Stimulated activated naive CD8-positive, alpha-beta T cell treated with anti-CD3 and anti-CD28 coated beads, Interleukin-15, amount 100 ng/mL, for 72 hours (primary cell): ENCODE measurements at regions not wholly inside any gene's neighbourhood (a gene's known extent, or its start where the extent isn't known, plus 50 kb on each side); places are given as distances from the start of the nearest gene placed in this dataset.
"Not testable (repeated sequence)": the region's sequence is repeated elsewhere in the genome, so short reads cannot be mapped to it uniquely, and the experiment has no call there.

Experiments
- ATAC-seq: fragments of 150-1000 bp; cut with Tn5 transposase; 2 replicates; pipeline ENCODE4 v1.10.0; 2021; ENCODE audit warnings: mild to moderate bottlenecking, moderate library complexity
- DNase-seq, 2 donors: peaks; one replicate each; pipeline ENCODE4 v3.0.0; 2021 to 2022
- H3K27ac Mint-ChIP-seq, 2 donors: one replicate each; pipeline ENCODE4 v1.8.0; 2022; ENCODE audit warnings: mild to moderate bottlenecking in 2 of 2, mixed read lengths in 2 of 2, moderate library complexity in 2 of 2
- H3K27me3 Mint-ChIP-seq: one replicate; pipeline ENCODE4 v1.8.0; 2022; ENCODE audit warnings: mixed read lengths
- H3K4me1 Mint-ChIP-seq: one replicate; pipeline ENCODE4 v1.8.0; 2022; ENCODE audit warnings: mild to moderate bottlenecking, mixed read lengths
- H3K4me3 Mint-ChIP-seq, 2 donors: one replicate each; pipeline ENCODE4 v1.8.0; 2022; ENCODE audit warnings: mild to moderate bottlenecking in 2 of 2, mixed read lengths in 2 of 2, moderate library complexity in 1 of 2
- H3K9me3 Mint-ChIP-seq, 2 donors: one replicate each; pipeline ENCODE4 v1.8.0; 2022; ENCODE audit warnings: mixed read lengths in 2 of 2

DNA sequence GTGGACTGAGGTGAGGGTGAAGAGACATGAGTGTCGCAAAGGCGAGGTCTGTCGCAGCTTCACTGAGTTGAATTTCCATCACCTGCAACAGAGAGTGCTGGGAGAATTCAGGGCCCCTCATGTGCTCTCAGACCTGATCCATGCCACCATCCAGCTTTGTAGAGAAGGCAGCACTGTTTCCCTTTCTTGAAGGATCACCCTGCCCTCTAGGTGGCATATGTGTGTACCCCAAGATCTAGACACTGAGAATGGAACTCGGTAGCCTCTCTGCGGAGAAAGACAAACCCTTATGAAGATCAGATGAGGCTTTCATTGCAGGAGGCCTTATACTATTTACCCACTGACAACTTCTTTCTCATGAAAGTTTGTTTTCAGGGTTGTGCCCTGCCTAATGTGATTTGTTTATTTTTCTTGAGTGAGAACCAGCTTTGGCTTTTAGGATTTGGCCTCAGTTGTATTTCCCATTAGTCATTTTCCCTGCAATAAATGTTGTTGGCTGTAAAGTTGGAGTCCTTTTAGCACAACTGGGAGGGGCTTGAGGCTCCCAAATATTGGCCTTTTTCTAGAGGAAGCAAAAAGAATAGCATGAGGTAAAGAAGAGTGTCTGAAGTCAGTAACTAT is 811.3 kb downstream of the DHX35 start:
- Mint-ChIP-seq H3K9me3 (peaks cover 0 to 8% of the 10 kb centered on the region in 2 donors), H3K4me1 (no peaks in the 10 kb centered on the region)

DNA sequence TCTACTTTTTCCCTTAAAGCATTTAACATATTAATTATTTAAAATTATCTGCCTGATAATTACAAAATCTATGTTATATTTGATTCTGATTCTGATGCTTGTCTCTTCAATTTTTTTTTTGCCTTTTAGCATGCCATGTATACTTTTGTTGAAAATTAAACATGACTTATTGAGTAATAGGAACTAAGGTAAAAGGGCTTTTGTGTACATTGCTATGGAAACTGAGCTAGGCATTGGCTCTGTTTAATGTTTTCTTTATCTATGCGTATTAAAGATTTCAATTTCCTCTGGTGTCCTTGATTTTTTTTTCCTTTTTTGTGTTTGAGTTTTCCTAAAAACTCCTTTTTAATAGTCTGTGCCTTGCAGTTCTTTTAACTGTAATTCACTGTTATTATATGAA is 805.2 kb downstream of the DHX35 start:
- H3K27ac Mint-ChIP-seq = no peak overlapping the region
- H3K9me3 Mint-ChIP-seq = peaks cover 0 to 8% of the 10 kb centered on the region in 2 donors
- no peak overlapping the region for H3K4me3 Mint-ChIP-seq
- DNase-seq (no peak), ATAC-seq (no peak)
- H3K27me3 Mint-ChIP-seq = no peaks in the 10 kb centered on the region
- no peaks in the 10 kb centered on the region for H3K4me1 Mint-ChIP-seq

More for the DNA sequence above, 811.3 kb downstream of the DHX35 start:
- no peak for ATAC-seq
- no peak for DNase-seq
- Mint-ChIP-seq H3K4me3 (no peak overlapping the region), H3K27me3 (no peaks in the 10 kb centered on the region), H3K27ac (no peak overlapping the region)

DNA sequence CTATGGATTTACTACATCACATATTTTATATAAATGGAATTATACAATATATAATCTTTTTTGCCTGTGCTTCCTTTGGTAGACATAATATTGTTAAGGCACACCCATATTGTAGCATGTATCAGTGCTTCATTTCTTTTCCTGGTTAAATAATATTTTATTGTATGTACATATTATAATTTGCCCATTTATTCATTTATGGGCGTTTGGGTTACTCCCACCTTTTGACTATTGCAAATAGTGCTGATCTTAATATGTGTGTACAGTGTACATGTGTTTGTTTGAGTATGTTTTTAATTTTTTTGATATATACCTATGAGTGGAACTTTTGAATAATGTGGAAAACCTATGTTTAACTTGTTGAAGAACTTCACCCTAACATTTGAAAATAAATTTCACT is 804.2 kb downstream of the DHX35 start:
- no peak for ATAC-seq
- no peaks in the 10 kb centered on the region for H3K27me3 Mint-ChIP-seq
- peaks cover 0 to 3% of the 10 kb centered on the region in 2 donors for H3K9me3 Mint-ChIP-seq
- no peak for DNase-seq
- no peak overlapping the region for H3K27ac Mint-ChIP-seq
- no peak overlapping the region for H3K4me3 Mint-ChIP-seq
- no peaks in the 10 kb centered on the region for H3K4me1 Mint-ChIP-seq

DNA sequence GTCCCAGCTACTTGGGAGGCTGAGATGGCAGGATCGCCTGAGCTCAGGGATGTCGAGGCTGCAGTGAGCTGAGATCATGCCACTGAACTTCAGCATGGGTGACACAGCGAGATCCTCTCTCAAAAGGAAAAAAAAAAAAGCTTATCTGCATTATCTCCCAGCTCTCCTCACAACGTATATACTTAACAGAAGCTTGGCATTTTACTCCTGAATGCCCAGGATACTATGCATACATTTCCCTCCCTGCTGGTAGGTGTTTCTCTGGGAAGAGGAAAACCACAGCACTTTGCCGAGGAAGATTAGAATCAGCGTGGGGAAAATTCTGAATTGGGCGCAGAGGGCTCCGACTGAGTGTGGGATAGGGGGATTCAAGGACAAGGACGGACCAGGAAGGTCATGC is 800.6 kb downstream of the DHX35 start:
- ATAC-seq (no peak), DNase-seq (no peak)
- no peaks in the 10 kb centered on the region for H3K27me3 Mint-ChIP-seq
- no peaks in the 10 kb centered on the region for H3K4me1 Mint-ChIP-seq
- H3K4me3 Mint-ChIP-seq = no peak overlapping the region
- no peak overlapping the region for H3K27ac Mint-ChIP-seq
- H3K9me3 Mint-ChIP-seq = no peaks in the 10 kb centered on the region

DNA sequence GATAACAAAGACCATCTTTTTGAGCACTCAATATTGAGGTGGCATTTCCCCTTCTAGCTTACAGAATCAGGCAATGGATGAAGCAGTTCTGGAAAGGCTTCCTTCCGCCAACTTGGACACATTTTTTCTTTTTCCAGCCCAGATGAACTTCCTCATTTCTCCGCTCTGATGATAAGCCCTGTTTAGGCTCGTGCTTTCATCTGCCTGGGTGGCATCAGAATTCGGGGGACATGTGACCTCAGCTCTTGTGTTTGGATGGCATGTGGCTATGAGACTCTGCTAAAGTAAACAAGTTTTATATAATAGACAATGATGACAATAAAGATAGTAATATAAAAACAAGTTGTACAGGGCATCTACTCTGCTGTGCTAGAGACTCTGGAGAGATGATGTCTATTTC is 796.7 kb downstream of the DHX35 start:
- no peak overlapping the region for H3K27ac Mint-ChIP-seq
- no peaks in the 10 kb centered on the region for H3K27me3 Mint-ChIP-seq
- no peak overlapping the region for H3K4me3 Mint-ChIP-seq
- H3K4me1 Mint-ChIP-seq = no peaks in the 10 kb centered on the region
- DNase-seq (no peak), ATAC-seq (no peak)
- H3K9me3 Mint-ChIP-seq = no peaks in the 10 kb centered on the region

DNA sequence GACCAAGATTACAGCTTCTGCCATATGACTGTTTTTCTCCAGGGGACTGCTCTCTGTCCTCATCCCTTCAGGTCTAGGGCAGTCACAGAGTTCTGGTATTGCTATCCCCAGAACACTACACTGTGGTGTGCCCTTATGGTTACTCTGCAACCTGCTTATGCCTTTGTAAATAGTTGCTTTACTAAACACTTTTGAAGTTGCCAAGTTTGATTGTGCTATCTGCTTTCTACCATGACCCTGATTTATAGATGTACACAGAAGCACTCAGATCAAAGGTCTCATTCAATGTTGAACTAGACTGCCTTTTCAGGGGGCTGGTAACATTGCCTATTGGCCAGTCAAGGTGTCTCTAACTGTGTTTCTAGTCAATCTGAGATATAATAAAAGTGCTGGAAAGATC is 794.7 kb downstream of the DHX35 start:
- ATAC-seq = no peak

DNA sequence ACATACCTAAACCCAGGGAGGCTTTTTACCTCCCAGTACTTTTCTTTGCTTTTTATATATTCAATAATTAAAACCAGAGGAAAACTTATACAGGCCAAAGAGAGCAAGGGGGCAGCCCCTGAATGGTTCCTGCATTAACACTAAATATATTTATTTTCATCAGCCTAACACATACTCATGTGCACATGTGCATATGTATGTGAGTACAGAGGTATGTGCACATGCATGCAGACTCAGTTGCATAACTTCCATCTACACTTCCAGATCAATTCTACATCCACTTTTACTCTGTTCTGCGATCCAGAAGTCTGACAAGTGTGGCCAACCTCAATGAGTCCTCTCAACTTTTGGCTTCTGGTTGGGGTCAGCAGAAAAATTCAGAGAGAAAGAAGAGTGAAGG is 794.2 kb downstream of the DHX35 start:
- Mint-ChIP-seq H3K4me3 (no peak overlapping the region), H3K4me1 (no peaks in the 10 kb centered on the region), H3K9me3 (peaks cover 4 to 10% of the 10 kb centered on the region in 2 donors), H3K27ac (no peak overlapping the region), H3K27me3 (no peaks in the 10 kb centered on the region)
- ATAC-seq = no peak
- no peak for DNase-seq

More for the DNA sequence above, 794.7 kb downstream of the DHX35 start:
- H3K27me3 Mint-ChIP-seq = no peaks in the 10 kb centered on the region
- H3K9me3 Mint-ChIP-seq = peaks cover 0 to 10% of the 10 kb centered on the region in 2 donors
- DNase-seq = no peak
- no peak overlapping the region for H3K4me3 Mint-ChIP-seq
- no peaks in the 10 kb centered on the region for H3K4me1 Mint-ChIP-seq
- H3K27ac Mint-ChIP-seq = no peak overlapping the region

DNA sequence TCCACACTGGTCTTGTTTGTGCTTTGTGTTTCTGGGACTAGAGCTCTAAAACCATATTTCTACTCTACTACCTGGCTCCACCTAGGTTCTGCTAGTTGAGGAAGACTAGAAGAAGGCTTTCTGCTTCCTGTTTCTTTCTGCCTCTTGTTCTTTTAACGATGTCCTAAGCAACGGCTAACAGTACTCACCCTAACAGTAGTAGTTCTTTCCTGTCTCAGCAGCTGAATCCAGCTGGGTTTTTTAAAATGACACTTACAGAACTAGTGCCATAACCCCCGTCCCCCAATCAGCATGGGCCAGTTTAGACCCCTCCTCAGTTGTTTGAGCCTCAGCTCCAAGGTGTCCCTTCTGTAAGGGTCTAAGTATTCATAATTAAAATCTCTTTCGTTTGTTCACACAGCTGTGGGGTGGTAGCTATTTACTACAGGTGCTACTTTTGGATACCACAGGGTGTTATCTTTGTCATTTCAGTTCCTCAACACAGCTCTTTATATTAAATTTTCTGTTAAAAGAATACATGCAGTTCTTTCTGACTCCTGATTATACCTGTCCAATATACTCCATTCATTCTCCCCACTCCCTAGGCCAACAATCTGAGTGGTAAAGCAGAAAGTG is 790.2 kb downstream of the DHX35 start:
- no peak for DNase-seq
- no peak for ATAC-seq
- no peak overlapping the region for H3K27ac Mint-ChIP-seq
- no peaks in the 10 kb centered on the region for H3K27me3 Mint-ChIP-seq
- no peaks in the 10 kb centered on the region for H3K4me1 Mint-ChIP-seq
- no peak overlapping the region for H3K4me3 Mint-ChIP-seq
- peaks cover 22 to 28% of the 10 kb centered on the region in 2 donors for H3K9me3 Mint-ChIP-seq

DNA sequence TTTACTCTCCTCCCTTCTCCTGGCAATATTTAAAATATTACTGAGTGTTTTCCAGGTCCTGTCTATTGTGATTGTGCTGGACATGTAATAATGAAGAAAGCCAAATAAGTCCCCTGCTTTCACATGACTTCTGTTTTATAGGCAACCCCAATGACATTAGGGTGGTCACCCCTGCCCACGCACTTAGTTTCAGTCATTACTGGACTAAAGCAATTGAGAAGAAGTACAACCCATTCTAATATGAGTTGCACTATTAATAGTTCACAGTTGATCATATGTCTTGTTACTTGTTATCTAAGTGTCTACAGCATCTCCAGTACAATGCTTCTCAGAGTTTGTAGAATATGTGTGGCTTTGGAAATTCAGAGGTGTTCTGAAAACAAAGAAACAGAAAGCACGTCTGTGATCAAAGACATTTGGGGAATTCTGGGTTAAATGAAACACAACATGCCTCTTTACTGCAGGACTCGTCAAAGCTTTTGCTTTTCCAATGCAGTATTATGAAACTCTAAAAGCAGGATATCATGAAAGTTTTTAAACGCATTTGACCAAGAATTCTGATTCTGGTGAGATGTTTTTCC is 789.5 kb downstream of the DHX35 start:
- no peak for ATAC-seq
- Mint-ChIP-seq H3K27me3 (no peaks in the 10 kb centered on the region), H3K27ac (no peak overlapping the region), H3K4me3 (no peak overlapping the region), H3K4me1 (no peaks in the 10 kb centered on the region), H3K9me3 (peaks cover 22 to 28% of the 10 kb centered on the region in 2 donors)
- DNase-seq = no peak

DNA sequence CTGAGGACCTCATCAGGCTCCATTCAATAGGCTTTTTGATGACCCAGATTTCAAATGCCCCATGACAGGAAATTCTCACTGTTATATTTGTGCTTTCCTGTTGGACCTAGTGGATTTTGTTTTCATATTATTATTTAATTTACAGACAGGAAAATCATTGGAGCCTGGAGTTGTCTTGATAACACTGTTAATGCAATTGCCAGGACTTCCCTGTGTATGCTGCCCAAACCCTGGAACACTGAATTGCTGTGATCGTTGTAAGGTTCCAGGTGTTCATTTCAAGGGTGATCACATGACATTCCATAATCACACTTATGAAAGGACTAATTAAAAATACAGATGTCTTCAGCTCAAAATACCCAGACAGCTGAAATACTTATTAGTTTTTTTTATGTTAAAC is 783.2 kb downstream of the DHX35 start:
- Mint-ChIP-seq H3K4me1 (no peaks in the 10 kb centered on the region), H3K27me3 (no peaks in the 10 kb centered on the region), H3K9me3 (peaks cover 17 to 18% of the 10 kb centered on the region in 2 donors), H3K27ac (no peak overlapping the region), H3K4me3 (no peak overlapping the region)
- ATAC-seq (no peak), DNase-seq (no peak)

DNA sequence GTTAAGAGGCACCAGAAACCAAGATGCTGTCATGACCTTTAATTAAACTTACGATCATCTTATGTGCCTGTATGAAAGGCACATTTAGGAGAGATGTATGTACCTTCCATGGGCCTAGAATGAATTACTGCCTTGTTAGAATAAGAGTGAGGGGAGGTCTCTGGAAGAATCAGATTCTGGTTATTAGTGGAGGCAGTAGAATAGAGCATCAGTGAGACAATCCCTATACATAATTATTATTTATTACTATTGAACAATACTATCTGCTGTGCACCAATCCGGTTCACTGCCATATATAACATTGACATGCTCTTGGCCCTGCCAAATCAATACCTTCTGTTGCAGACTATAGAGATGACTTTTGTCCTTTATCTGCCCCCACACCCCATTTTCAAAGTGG is 776.5 kb downstream of the DHX35 start:
- Mint-ChIP-seq H3K4me1 (no peaks in the 10 kb centered on the region), H3K4me3 (no peak overlapping the region), H3K27ac (no peak overlapping the region), H3K27me3 (no peaks in the 10 kb centered on the region), H3K9me3 (no peaks in the 10 kb centered on the region)
- DNase-seq (no peak), ATAC-seq (no peak)

DNA sequence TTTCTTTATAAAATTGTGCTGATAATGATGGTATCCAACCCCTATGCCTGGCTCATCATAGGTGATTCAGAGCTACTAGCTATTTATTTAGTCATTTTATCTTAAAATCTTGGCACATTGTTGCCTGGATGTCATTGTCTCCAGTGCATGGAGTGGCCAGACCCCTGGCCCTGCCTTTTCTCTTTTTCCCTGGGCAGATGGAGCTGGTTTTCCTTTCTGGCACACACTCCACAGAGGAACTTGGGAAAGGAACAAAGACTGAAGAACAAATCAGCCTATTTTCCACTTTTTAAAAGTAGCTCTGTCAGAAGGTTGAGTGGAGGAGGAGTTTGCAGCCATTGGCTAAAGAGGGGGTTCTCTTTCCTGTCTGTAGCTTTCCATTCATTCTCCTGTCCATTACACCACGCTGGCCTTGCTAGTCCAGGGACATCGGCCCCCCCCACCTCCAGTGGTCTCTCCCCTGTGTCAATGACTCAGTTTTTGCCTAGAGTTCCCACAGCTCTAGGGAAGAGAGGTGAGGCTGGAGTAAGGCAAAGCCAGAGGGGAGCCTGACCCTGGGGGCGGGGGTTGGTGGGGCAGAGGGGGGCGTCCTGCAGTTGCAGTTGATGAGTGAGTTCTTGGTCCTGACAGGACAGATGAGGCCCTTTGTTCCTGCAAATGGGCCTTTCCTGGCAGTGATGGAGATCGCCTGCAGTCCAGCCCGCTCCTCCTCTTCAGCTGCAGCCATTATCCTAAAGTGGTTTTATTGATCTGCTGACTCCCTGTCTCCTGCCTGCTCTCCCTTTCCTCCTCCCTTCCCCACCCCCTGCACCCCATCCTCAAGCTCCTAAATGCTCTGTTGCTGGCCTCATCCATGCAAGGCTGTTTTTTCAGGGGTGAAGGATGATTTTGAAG is 774.5 kb downstream of the DHX35 start:
- ATAC-seq = no peak
- peaks cover 7 to 8% of the 10 kb centered on the region in 2 donors for H3K9me3 Mint-ChIP-seq
- no peak for DNase-seq
- H3K4me3 Mint-ChIP-seq = no peak overlapping the region
- no peak overlapping the region for H3K27ac Mint-ChIP-seq
- H3K27me3 Mint-ChIP-seq = peaks cover 6% of the 10 kb centered on the region
- H3K4me1 Mint-ChIP-seq = no peaks in the 10 kb centered on the region

DNA sequence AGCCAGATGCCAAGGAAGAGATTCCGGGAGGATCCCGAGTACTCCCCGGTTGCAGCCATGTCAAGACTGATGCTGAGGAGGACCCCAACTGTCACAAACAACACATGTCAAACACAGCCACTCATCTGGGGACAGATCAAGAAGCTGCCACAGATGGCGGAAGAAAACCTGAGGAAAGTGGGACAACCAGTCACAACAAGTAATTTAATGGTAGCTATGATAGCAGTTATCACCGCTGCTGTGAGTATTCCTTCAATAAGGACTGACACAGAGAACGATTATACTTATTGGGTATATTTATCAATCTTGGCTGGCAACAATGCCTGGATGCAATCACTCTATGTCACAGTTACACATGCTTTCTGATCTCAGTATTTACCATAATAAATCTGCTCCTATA is 763.4 kb downstream of the DHX35 start:
- DNase-seq, H3K27me3 Mint-ChIP-seq, H3K4me1 Mint-ChIP-seq, H3K27ac Mint-ChIP-seq, ATAC-seq, H3K4me3 Mint-ChIP-seq: not testable (repeated sequence)
- peaks cover 32 to 70% of the 10 kb centered on the region in 2 donors for H3K9me3 Mint-ChIP-seq

DNA sequence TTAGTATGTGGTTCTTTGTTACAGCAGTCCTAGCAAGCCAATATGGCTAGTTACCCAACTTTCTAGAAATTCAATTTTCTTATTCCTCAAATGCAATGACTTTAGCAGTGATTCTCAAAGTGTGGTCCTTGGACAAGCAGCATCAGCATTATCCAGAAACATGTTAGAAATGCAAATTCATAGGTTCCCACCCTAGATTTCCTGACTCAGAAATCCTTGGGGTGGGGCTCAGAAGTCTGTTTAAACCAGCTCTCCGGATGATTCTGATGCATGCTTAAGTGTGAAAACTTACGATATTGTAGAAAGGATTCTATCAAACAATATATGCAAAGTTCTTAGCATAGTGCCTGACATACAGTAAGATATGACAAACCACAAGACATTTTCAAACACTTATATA is 757.1 kb downstream of the DHX35 start:
- DNase-seq = no peak
- H3K4me1 Mint-ChIP-seq = no peaks in the 10 kb centered on the region
- no peak for ATAC-seq

DNA sequence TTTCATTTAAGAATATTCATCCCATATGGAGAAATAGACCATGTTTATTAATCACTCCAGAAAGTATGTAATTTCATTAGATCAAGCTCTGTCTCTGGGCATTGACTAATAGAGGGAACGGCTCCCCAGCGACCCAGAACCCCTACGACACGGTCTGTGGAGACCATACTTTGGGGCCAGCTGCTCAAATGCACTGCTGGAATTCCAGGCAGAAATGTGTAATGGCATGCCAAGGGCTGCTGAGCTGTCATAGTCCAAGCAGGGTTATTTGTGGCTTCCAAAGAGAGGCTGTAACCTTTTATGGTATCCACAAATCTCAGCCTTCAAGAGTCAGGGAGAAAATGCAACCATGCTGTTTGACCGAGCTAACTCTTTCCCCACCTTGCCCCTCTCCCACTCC is 755.8 kb downstream of the DHX35 start:
- no peaks in the 10 kb centered on the region for H3K4me1 Mint-ChIP-seq
- DNase-seq (no peak), ATAC-seq (no peak)
- no peak overlapping the region for H3K4me3 Mint-ChIP-seq
- no peaks in the 10 kb centered on the region for H3K27me3 Mint-ChIP-seq
- no peak overlapping the region for H3K27ac Mint-ChIP-seq
- H3K9me3 Mint-ChIP-seq = peaks cover 0 to 28% of the 10 kb centered on the region in 2 donors

More for the DNA sequence above, 757.1 kb downstream of the DHX35 start:
- no peaks in the 10 kb centered on the region for H3K27me3 Mint-ChIP-seq
- H3K9me3 Mint-ChIP-seq = peaks cover 0 to 23% of the 10 kb centered on the region in 2 donors
- no peak overlapping the region for H3K27ac Mint-ChIP-seq
- H3K4me3 Mint-ChIP-seq = no peak overlapping the region
